RKO (cell line): ENCODE measurements at regions not wholly inside any gene's neighbourhood (a gene's known extent, or its start where the extent isn't known, plus 50 kb on each side); places are given as distances from the start of the nearest gene placed in this dataset.

Experiments
- DNase-seq: peaks from one replicate; pipeline ENCODE4 v3.0.0-alpha.2; 2016; ENCODE audit warnings: low spot score

GRCh38 chr4:35447474-35447873 lies 796.8 kb downstream of the ARAP2 start:
- no peak for DNase-seq

GRCh38 chr4:35459045-35459444 lies 785.3 kb downstream of the ARAP2 start:
- no peak for DNase-seq

- no peak for DNase-seq
Observed at GRCh38 chr4:35461931-35462659, 782.2 kb downstream of the ARAP2 start.

- DNase-seq, result no peak
Observed at GRCh38 chr4:35463251-35463952, 780.9 kb downstream of the ARAP2 start.

GRCh38 chr4:35464964-35465528 lies 779.3 kb downstream of the ARAP2 start:
- DNase-seq, result peak; percentile 7

- DNase-seq, result no peak
Observed at GRCh38 chr4:35491093-35491492, 753.2 kb downstream of the ARAP2 start.

GRCh38 chr4:35493977-35494376 lies 750.3 kb downstream of the ARAP2 start:
- DNase-seq, result no peak

- DNase-seq, result no peak
Observed at GRCh38 chr4:35494955-35495354, 749.4 kb downstream of the ARAP2 start.

- DNase-seq, result no peak
Observed at GRCh38 chr4:35500812-35501211, 743.5 kb downstream of the ARAP2 start.

- no peak for DNase-seq
Observed at GRCh38 chr4:35503435-35503834, 740.9 kb downstream of the ARAP2 start.

- DNase-seq, result no peak
Observed at GRCh38 chr4:35506161-35506560, 738.2 kb downstream of the ARAP2 start.

GRCh38 chr4:35511851-35512250 lies 732.5 kb downstream of the ARAP2 start:
- no peak for DNase-seq

- no peak for DNase-seq
Observed at GRCh38 chr4:35516102-35516501, 728.2 kb downstream of the ARAP2 start.

GRCh38 chr4:35520059-35520458 lies 724.3 kb downstream of the ARAP2 start:
- no peak for DNase-seq

- no peak for DNase-seq
Observed at GRCh38 chr4:35521682-35522081, 722.6 kb downstream of the ARAP2 start.

GRCh38 chr4:35525192-35525978 lies 718.9 kb downstream of the ARAP2 start:
- no peak for DNase-seq

- no peak for DNase-seq
Observed at GRCh38 chr4:35526456-35526855, 717.9 kb downstream of the ARAP2 start.

GRCh38 chr4:35534962-35535361 lies 709.4 kb downstream of the ARAP2 start:
- DNase-seq, result no peak

- no peak for DNase-seq
Observed at GRCh38 chr4:35538807-35539206, 705.5 kb downstream of the ARAP2 start.

GRCh38 chr4:35539404-35540055 lies 704.8 kb downstream of the ARAP2 start:
- DNase-seq, result no peak

- no peak for DNase-seq
Observed at GRCh38 chr4:35541146-35541887, 703.0 kb downstream of the ARAP2 start.
